Mesothelial cell of epicardium (in vitro differentiated cells): ENCODE measurements at regions not wholly inside any gene's neighbourhood (a gene's known extent, or its start where the extent isn't known, plus 50 kb on each side); places are given as distances from the start of the nearest gene placed in this dataset.
"Not testable (repeated sequence)": the region's sequence is repeated elsewhere in the genome, so short reads cannot be mapped to it uniquely, and the experiment has no call there.

Experiments used
- DNase-seq, 2 experiments: peaks; one replicate each; pipeline ENCODE4 v3.0.0; 2021; ENCODE audit warnings: low spot score in 2 of 2; ENCODE audit not compliant: unreplicated experiment in 2 of 2
- H3K27ac Mint-ChIP-seq: 2 replicates; pipeline ENCODE4 v1.8.0; 2021; ENCODE audit warnings: mixed read lengths
- H3K27me3 Mint-ChIP-seq: 2 replicates; pipeline ENCODE4 v1.8.0; 2021; ENCODE audit warnings: low read depth, mixed read lengths
- H3K36me3 Mint-ChIP-seq: 2 replicates; pipeline ENCODE4 v1.8.0; 2021; ENCODE audit warnings: mixed read lengths
- H3K4me1 Mint-ChIP-seq: 2 replicates; pipeline ENCODE4 v1.8.0; 2021; ENCODE audit warnings: mixed read lengths
- H3K4me3 Mint-ChIP-seq: 2 replicates; pipeline ENCODE4 v1.8.0; 2021; ENCODE audit warnings: mild to moderate bottlenecking, moderate library complexity, mixed read lengths
- H3K9me3 Mint-ChIP-seq: 2 replicates; pipeline ENCODE4 v1.8.0; 2021; ENCODE audit warnings: mixed read lengths
- CTCF ChIP-seq: fragments of 200-600 bp; sonication (generic); IDR thresholded peaks from one replicate; pipeline ENCODE4 v1.5.0; 2021; ENCODE audit warnings: antibody characterized with exemption; ENCODE audit not compliant: unreplicated experiment

- H3K36me3 Mint-ChIP-seq = no peaks in the 10 kb centered on the region
- no peaks in the 10 kb centered on the region for H3K27me3 Mint-ChIP-seq
- no peak overlapping the region for H3K27ac Mint-ChIP-seq
- TF ChIP-seq CTCF = no peak
- no peak for DNase-seq
- H3K4me3 Mint-ChIP-seq = no peak overlapping the region
- no peaks in the 10 kb centered on the region for H3K9me3 Mint-ChIP-seq
- peaks cover 6% of the 10 kb centered on the region for H3K4me1 Mint-ChIP-seq
Observed at GRCh38 chr7:10637991-10638390, 335.7 kb upstream of the PHF14 start.

GRCh38 chr7:10643545-10643944 lies 330.1 kb upstream of the PHF14 start:
- no peak overlapping the region for H3K4me3 Mint-ChIP-seq
- no peaks in the 10 kb centered on the region for H3K27me3 Mint-ChIP-seq
- no peak overlapping the region for H3K27ac Mint-ChIP-seq
- H3K4me1 Mint-ChIP-seq = peaks cover 6% of the 10 kb centered on the region
- no peaks in the 10 kb centered on the region for H3K36me3 Mint-ChIP-seq
- H3K9me3 Mint-ChIP-seq = no peaks in the 10 kb centered on the region
- TF ChIP-seq CTCF = no peak
- no peak for DNase-seq

GRCh38 chr7:10644849-10645248 lies 328.8 kb upstream of the PHF14 start:
- Mint-ChIP-seq H3K27ac (no peak overlapping the region), H3K36me3 (no peaks in the 10 kb centered on the region), H3K9me3 (no peaks in the 10 kb centered on the region), H3K4me3 (no peak overlapping the region), H3K4me1 (peaks cover 6% of the 10 kb centered on the region), H3K27me3 (no peaks in the 10 kb centered on the region)
- no peak for DNase-seq
- no peak for TF ChIP-seq CTCF

GRCh38 chr7:10646194-10646593 lies 327.5 kb upstream of the PHF14 start:
- Mint-ChIP-seq H3K27me3 (no peaks in the 10 kb centered on the region), H3K4me3 (no peak overlapping the region), H3K36me3 (no peaks in the 10 kb centered on the region), H3K4me1 (peaks cover 6% of the 10 kb centered on the region), H3K27ac (no peak overlapping the region), H3K9me3 (no peaks in the 10 kb centered on the region)
- DNase-seq = no peak
- TF ChIP-seq CTCF = no peak

GRCh38 chr7:10648289-10648688 lies 325.4 kb upstream of the PHF14 start:
- TF ChIP-seq CTCF = no peak
- no peaks in the 10 kb centered on the region for H3K36me3 Mint-ChIP-seq
- H3K4me3 Mint-ChIP-seq = no peak overlapping the region
- DNase-seq = no peak
- H3K27me3 Mint-ChIP-seq = no peaks in the 10 kb centered on the region
- peaks cover 6% of the 10 kb centered on the region for H3K4me1 Mint-ChIP-seq
- no peak overlapping the region for H3K27ac Mint-ChIP-seq
- no peaks in the 10 kb centered on the region for H3K9me3 Mint-ChIP-seq

GRCh38 chr7:10649120-10649519 lies 324.6 kb upstream of the PHF14 start:
- H3K27ac Mint-ChIP-seq, DNase-seq, H3K4me3 Mint-ChIP-seq, H3K4me1 Mint-ChIP-seq, H3K36me3 Mint-ChIP-seq, H3K27me3 Mint-ChIP-seq, H3K9me3 Mint-ChIP-seq: not testable (repeated sequence)
